ENCODE measurements at regions not wholly inside any gene's neighbourhood (a gene's known extent, or its start where the extent isn't known, plus 50 kb on each side); places are given as distances from the start of the nearest gene placed in this dataset.

GRCh38 chr7:117962366-117962994 is 89.2 kb upstream of the CTTNBP2 start:
- H3K36me3 Mint-ChIP-seq (ENCODE audit: low read depth): no peaks in the 10 kb centered on the region
- H3K9me3 Mint-ChIP-seq (ENCODE audit: low read depth): no peaks in the 10 kb centered on the region
- no peak overlapping the region for H3K27ac Mint-ChIP-seq (ENCODE audit: unreplicated experiment)
- no peak overlapping the region for H3K4me3 Mint-ChIP-seq (ENCODE audit: unreplicated experiment)
- peaks cover 8% of the 10 kb centered on the region for H3K4me1 Mint-ChIP-seq (ENCODE audit: low read depth)
- no peak for DNase-seq (ENCODE audit: low spot score)
- H3K27me3 Mint-ChIP-seq (ENCODE audit: low read depth): peaks cover 17% of the 10 kb centered on the region
- TF ChIP-seq CTCF (IDR thresholded peaks at IDR 0.05): no peak

- no peaks in the 10 kb centered on the region for H3K36me3 Mint-ChIP-seq (ENCODE audit: low read depth)
- no peak overlapping the region for H3K27ac Mint-ChIP-seq (ENCODE audit: unreplicated experiment)
- H3K9me3 Mint-ChIP-seq (ENCODE audit: low read depth): no peaks in the 10 kb centered on the region
- no peak for DNase-seq (ENCODE audit: low spot score)
- H3K4me1 Mint-ChIP-seq (ENCODE audit: low read depth): peaks cover 8% of the 10 kb centered on the region
- TF ChIP-seq CTCF (IDR thresholded peaks at IDR 0.05): no peak
- H3K4me3 Mint-ChIP-seq (ENCODE audit: unreplicated experiment): no peak overlapping the region
- H3K27me3 Mint-ChIP-seq (ENCODE audit: low read depth): peaks cover 17% of the 10 kb centered on the region
These were observed 90.3 kb upstream of the CTTNBP2 start for GRCh38 chr7:117963264-117964197.

- Mint-ChIP-seq H3K4me3 (ENCODE audit: unreplicated experiment) (no peak overlapping the region), H3K27ac (ENCODE audit: unreplicated experiment) (no peak overlapping the region), H3K36me3 (ENCODE audit: low read depth) (no peaks in the 10 kb centered on the region), H3K27me3 (ENCODE audit: low read depth) (peaks cover 10% of the 10 kb centered on the region), H3K9me3 (ENCODE audit: low read depth) (peaks cover 3% of the 10 kb centered on the region), H3K4me1 (ENCODE audit: low read depth) (peaks cover 10% of the 10 kb centered on the region)
- TF ChIP-seq CTCF (IDR thresholded peaks at IDR 0.05): no peak
- no peak for DNase-seq (ENCODE audit: low spot score)
These were observed 97.6 kb upstream of the CTTNBP2 start for GRCh38 chr7:117970801-117971200.

DNA sequence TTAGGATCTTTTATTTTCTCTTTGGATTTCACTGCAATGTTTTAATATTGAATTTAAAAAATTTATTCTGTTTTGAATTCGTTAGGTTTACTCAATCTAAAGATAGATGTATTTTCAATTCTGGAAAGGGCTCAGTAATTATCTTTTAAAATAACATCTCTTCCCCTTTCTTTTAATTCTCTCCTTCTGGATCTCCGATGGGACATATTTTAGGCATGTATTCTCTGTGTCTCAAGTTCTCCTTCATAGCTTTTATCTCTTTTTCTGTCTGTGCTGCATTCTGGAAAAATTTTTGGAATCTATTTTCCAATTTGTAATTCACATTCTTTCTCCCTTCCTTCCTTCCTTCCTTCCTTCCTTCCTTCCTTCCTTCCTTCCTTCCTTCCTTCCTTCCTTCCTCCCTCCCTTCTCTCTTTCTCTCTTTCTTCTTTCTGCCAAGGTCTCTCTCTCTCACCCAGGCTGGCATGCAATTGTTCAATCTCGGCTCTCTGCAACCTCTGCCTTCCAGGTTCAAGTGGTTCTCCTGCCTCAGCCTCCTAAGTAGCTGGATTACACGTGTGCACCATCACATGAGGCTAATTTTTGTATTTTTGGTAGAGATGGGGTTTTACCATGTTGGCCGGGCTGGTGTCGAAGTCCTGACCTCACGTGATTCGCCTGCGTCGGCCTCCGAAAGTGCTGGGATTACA is 98.5 kb upstream of the CTTNBP2 start:
- H3K36me3 Mint-ChIP-seq (ENCODE audit: low read depth): no peaks in the 10 kb centered on the region
- TF ChIP-seq CTCF (IDR thresholded peaks at IDR 0.05): no peak
- H3K27ac Mint-ChIP-seq (ENCODE audit: unreplicated experiment): no peak overlapping the region
- peaks cover 3% of the 10 kb centered on the region for H3K9me3 Mint-ChIP-seq (ENCODE audit: low read depth)
- no peak for DNase-seq (ENCODE audit: low spot score)
- peaks cover 5% of the 10 kb centered on the region for H3K27me3 Mint-ChIP-seq (ENCODE audit: low read depth)
- peaks cover 10% of the 10 kb centered on the region for H3K4me1 Mint-ChIP-seq (ENCODE audit: low read depth)
- no peak overlapping the region for H3K4me3 Mint-ChIP-seq (ENCODE audit: unreplicated experiment)

DNA sequence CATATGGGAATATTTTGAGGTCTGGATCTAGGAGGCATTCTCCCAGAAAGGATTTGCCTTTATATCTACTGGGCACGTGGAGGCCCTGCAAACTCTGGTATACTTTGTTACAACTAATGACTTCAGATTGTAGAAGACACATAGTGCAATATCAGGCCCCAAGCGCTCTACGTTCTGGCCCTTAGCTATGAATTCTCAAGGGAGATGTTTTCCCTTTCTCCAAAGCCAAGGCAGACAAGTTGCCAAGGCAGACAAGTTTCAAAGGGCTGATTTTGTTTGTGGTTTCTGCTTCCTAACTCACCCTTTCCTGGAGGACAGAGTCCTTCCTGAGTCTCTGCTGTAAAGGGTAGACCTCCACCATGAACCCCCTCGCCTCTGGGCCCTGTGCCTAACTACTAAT is 99.4 kb upstream of the CTTNBP2 start:
- no peak for TF ChIP-seq CTCF (IDR thresholded peaks at IDR 0.05)
- Mint-ChIP-seq H3K36me3 (ENCODE audit: low read depth) (no peaks in the 10 kb centered on the region), H3K4me1 (ENCODE audit: low read depth) (peaks cover 10% of the 10 kb centered on the region), H3K9me3 (ENCODE audit: low read depth) (peaks cover 3% of the 10 kb centered on the region), H3K27me3 (ENCODE audit: low read depth) (peaks cover 1% of the 10 kb centered on the region), H3K4me3 (ENCODE audit: unreplicated experiment) (no peak overlapping the region), H3K27ac (ENCODE audit: unreplicated experiment) (no peak overlapping the region)
- no peak for DNase-seq (ENCODE audit: low spot score)

Data from chondrocyte (in vitro differentiated cells).